Epithelial cell of esophagus (primary cell): ENCODE measurements at regions not wholly inside any gene's neighbourhood (a gene's known extent, or its start where the extent isn't known, plus 50 kb on each side); places are given as distances from the start of the nearest gene placed in this dataset.

Experiments used
- DNase-seq: peaks from one replicate; pipeline ENCODE4 v3.0.0; 2010; ENCODE audit warnings: low read depth
- H3K4me3 ChIP-seq: 2 replicates; pipeline ENCODE4 v1.5.1; 2011; ENCODE audit warnings: mild to moderate bottlenecking, low read length, control low read depth
- TF ChIP-seq, protein P1 (sequence below): IDR thresholded peaks from 2 replicates; pipeline ENCODE4 v1.5.1; 2011; ENCODE audit warnings: low read depth, mild to moderate bottlenecking, low read length, control low read depth, inconsistent platforms; ENCODE audit not compliant: insufficient read depth; ENCODE audit errors: missing control alignments

DNA sequence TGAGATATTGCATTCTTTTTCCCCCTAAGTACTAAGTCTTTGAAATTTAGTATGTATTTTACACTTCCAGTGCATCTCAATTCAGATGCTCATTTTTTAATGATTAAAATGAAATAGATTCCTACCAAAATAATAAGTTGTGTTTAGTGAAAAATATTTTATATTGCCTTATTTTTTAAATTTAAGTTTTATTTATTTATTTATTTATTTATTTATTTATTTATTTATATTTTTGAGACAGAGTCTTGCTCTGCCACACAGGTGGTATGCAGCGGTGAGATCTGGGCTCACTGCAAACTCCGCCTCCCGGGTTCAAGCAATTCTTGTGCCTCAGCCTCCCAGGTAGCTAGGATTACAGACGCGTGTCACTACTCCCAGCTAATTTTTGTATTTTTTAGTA is 95.5 kb downstream of the RPS24 start:
- TF ChIP-seq, protein P1, sequence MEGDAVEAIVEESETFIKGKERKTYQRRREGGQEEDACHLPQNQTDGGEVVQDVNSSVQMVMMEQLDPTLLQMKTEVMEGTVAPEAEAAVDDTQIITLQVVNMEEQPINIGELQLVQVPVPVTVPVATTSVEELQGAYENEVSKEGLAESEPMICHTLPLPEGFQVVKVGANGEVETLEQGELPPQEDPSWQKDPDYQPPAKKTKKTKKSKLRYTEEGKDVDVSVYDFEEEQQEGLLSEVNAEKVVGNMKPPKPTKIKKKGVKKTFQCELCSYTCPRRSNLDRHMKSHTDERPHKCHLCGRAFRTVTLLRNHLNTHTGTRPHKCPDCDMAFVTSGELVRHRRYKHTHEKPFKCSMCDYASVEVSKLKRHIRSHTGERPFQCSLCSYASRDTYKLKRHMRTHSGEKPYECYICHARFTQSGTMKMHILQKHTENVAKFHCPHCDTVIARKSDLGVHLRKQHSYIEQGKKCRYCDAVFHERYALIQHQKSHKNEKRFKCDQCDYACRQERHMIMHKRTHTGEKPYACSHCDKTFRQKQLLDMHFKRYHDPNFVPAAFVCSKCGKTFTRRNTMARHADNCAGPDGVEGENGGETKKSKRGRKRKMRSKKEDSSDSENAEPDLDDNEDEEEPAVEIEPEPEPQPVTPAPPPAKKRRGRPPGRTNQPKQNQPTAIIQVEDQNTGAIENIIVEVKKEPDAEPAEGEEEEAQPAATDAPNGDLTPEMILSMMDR = no peak
- DNase-seq = no peak

DNA sequence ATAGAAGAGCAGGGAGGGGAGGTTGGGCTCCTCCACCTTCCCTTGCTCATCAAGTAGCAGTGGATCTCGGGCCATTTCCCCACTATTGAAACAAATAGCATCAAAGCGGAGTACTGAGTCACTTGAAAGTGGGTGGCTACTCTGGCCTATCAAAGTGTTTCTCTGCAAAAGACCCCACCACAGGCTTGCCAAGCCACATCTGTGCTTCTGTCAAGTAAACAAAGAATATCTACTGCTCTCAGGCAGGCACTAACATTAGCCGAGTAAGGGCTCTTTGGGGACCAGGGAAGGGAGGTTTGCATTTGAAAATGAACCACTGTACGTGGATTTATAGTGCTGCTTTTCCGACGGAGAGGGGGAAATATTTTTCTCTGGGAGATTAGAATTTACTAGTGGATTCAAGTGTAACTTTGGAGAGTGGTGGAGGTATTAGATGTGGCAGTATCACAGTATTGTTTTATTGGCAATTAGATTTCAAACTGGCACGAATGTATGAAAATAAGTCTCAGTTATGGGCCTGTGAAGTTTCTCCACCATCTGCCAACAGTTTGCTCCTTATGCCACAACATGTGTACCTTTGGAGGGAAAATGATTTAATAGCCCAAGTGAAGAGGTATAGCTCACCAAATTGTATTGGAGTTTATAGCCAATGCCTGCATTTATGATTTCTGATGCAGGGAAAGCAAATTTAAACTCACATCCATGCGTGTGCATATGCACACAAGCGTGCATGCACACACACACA is 97.5 kb downstream of the RPS24 start:
- no peak overlapping the region for H3K4me3 ChIP-seq
- DNase-seq = no peak
- TF ChIP-seq, protein P1 = no peak

More for the DNA sequence above, 95.5 kb downstream of the RPS24 start:
- no peak overlapping the region for H3K4me3 ChIP-seq

DNA sequence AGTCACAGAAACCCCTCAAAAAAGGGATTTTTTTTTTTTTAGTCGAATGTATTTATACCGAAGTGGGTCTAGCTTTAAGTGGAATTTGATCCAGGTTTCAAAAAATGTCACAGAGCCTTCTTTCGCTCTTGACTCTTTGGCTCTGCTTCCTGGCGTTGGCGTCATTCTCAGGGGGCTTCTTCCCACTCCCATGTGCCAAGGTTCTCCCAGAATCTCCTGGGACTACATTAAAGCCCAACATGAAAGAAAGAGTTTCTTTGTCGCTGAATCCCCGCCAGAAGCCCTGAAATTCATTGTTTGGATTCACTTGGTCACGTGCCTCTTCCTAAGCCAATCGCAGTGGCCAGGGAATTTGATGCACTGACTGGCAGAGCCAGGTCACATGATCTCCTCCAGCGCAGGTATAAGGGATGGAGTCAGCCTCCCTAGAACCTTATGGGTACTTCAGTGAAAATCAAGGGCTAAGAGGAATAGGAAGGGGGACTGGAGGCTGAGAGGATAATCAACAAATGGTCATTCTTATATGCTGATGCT is 101.2 kb downstream of the RPS24 start:
- TF ChIP-seq, protein P1 = no peak
- no peak overlapping the region for H3K4me3 ChIP-seq

DNA sequence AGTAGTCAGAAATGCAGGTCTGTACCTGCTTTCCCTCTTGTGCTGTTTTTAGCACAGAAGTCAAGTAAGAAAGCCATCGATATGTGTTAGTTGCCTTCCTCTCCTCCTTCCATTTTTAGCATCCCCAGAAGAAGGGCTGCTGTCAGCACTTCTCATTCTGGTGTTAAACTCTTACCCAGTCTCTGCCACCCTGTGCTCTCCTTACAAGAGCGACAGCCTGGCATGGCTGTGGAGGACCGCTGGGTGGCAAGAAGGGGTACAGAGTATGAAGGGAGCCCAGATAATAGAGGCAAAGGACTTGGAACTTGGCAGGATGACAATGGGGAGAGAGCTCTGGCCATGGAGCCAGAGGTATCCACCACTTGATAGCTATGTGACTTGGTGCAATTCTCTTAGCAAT is 103.5 kb downstream of the RPS24 start:
- DNase-seq = peak; percentile 32
- no peak overlapping the region for H3K4me3 ChIP-seq
- TF ChIP-seq, protein P1 = no peak

More for the DNA sequence above, 101.2 kb downstream of the RPS24 start:
- no peak for DNase-seq

DNA sequence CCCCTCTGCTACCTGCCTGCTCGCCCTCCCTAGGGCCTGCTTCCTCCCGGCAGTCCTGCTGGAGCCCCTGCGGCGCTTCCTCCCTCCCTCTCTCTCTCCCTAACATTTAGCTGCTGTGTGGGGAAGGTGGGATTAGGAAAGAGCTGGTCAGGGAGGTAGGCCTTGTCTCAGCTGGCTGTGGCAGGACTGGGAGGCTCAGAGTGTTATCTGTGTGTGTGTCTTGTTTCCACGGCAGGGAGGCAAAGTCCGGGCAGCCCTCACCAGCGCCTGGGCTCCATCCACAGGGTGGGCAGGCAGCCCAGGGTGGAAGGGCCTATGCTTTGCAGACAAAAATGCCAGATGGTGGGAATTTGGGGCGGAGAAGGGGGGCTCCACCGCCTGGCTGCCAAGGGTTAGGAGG is 105.7 kb downstream of the RPS24 start:
- H3K4me3 ChIP-seq = no peak overlapping the region
- no peak for DNase-seq
- TF ChIP-seq, protein P1 = no peak

DNA sequence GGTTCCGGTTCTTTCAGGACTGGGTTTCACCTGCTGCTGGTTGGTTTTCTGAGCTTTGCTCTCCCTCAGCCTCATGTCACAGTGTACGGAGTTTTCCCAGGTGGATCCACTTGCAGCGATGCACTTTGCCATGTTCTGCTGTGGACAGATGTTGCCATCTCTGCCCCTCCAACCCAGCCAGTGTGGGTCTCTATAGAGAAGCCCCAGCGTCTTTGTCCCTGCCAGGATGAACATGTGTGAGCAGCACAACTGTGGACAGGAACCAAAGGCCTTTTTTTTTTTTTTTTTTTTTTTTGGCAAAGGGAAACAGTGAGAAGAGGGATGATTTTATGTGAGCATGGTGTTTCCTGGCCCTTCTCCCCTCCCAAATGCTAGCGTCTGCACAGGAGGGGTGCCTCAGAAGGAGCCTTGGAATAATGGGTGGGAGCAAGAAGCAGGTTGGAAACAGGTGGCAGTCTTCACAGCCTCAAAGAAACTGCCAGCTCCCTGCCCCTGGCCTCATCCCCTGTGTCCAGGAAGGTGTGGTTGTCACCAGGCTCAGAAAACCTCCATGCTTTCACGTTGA is 106.5 kb downstream of the RPS24 start:
- DNase-seq = no peak
- no peak overlapping the region for H3K4me3 ChIP-seq
- TF ChIP-seq, protein P1 = no peak
